Tibial nerve (tissue), 4 donors: ENCODE measurements at regions not wholly inside any gene's neighbourhood (a gene's known extent, or its start where the extent isn't known, plus 50 kb on each side); places are given as distances from the start of the nearest gene placed in this dataset.

ENCODE experiments used
- DNase-seq, 2 donors: peaks; one replicate each; pipeline ENCODE4 v3.0.0-alpha.2; 2019; ENCODE audit warnings: low spot score in 2 of 2
- H3K27ac ChIP-seq, 4 donors: fragments of 200-600 bp; sonication (generic) in 3 of 4; one replicate each; pipeline ENCODE4 v1.5.1; 2017 to 2019; ENCODE audit warnings: mild to moderate bottlenecking in 1 of 4
- H3K27me3 ChIP-seq, 2 donors: fragments of 200-600 bp; sonication (generic) in 1 of 2; one replicate each; pipeline versions ENCODE4 v1.5.1 to v1.6.0; 2017 to 2019
- H3K36me3 ChIP-seq, 3 donors: fragments of 200-600 bp; sonication (generic); one replicate each; pipeline ENCODE4 v1.5.1; 2018 to 2019
- H3K4me1 ChIP-seq, 4 donors: fragments of 200-600 bp; sonication (generic) in 3 of 4; one replicate each; pipeline ENCODE4 v1.5.1; 2017 to 2019
- H3K4me3 ChIP-seq, 4 donors: fragments of 200-600 bp; sonication (generic) in 3 of 4; one replicate each; pipeline ENCODE4 v1.5.1; 2017 to 2019; ENCODE audit warnings: mild to moderate bottlenecking in 1 of 4, moderate library complexity in 1 of 4
- H3K9me3 ChIP-seq, 4 donors: fragments of 200-600 bp; sonication (generic) in 3 of 4; one replicate each; pipeline ENCODE4 v1.5.1; 2017 to 2019
- CTCF ChIP-seq, 5 experiments: fragments of 200-600 bp in 3 of 5; fragments of 450-650 bp in 2 of 5; sonication (generic) in 3 of 5; IDR thresholded peaks; one replicate each; pipeline ENCODE4 v1.5.1; 2016 to 2019; ENCODE audit warnings: antibody characterized with exemption in 5 of 5, mild to moderate bottlenecking in 3 of 5, moderate library complexity in 2 of 5
- EP300 ChIP-seq, 2 donors: sonication (generic); formaldehyde crosslinking; IDR thresholded peaks; one replicate each; pipeline ENCODE4 v1.6.1; 2017; ENCODE audit warnings: antibody characterized with exemption in 2 of 2, mild to moderate bottlenecking in 1 of 2
- POLR2A ChIP-seq, 2 donors: fragments of 450-650 bp; IDR thresholded peaks; one replicate each; pipeline ENCODE4 v1.6.1; 2017; ENCODE audit warnings: antibody characterized with exemption in 2 of 2, mild to moderate bottlenecking in 2 of 2, moderate library complexity in 2 of 2
- WGBS, 2 donors: methylation state at CpG; one replicate each; pipeline ENCODE4 v1.1.5; 2018; 5-methylcytosine and 5-hydroxymethylcytosine counted together

- Histone ChIP-seq H3K27me3 (no peaks in the 10 kb centered on the region), H3K4me1 (peaks cover 0 to 3% (median 0%) of the 10 kb centered on the region in 4 donors), H3K27ac (no peak overlapping the region), H3K4me3 (no peak overlapping the region), H3K36me3 (no peaks in the 10 kb centered on the region), H3K9me3 (no peaks in the 10 kb centered on the region)
- no peak for DNase-seq
- TF ChIP-seq EP300 (IDR thresholded peaks at IDR 0.05) (no peak), POLR2A (IDR thresholded peaks at IDR 0.05) (no peak), CTCF (IDR thresholded peaks at IDR 0.05) (no peak)
- WGBS, 2 donors, result 85 to 87% methylated on average over 2 of the region's 2 CpGs
Measured at GRCh38 chr14:55756557-55756956, 176.6 kb downstream of the KTN1 start.

- no peaks in the 10 kb centered on the region for H3K9me3 ChIP-seq
- 74% methylated on average over 1 of the region's 1 CpG for WGBS, 2 donors
- TF ChIP-seq POLR2A (IDR thresholded peaks at IDR 0.05) (no peak), EP300 (IDR thresholded peaks at IDR 0.05) (no peak), CTCF (IDR thresholded peaks at IDR 0.05) (no peak)
- H3K36me3 ChIP-seq, result no peaks in the 10 kb centered on the region
- no peak overlapping the region for H3K4me3 ChIP-seq
- no peaks in the 10 kb centered on the region for H3K4me1 ChIP-seq
- no peak for DNase-seq
- H3K27me3 ChIP-seq, result no peaks in the 10 kb centered on the region
- H3K27ac ChIP-seq, result no peak overlapping the region
Measured at GRCh38 chr14:55758796-55759195, 178.8 kb downstream of the KTN1 start.

GRCh38 chr14:55760789-55761566 is 181.0 kb downstream of the KTN1 start:
- Histone ChIP-seq H3K4me1 (no peaks in the 10 kb centered on the region), H3K4me3 (no peak overlapping the region), H3K27ac (no peak overlapping the region), H3K9me3 (no peaks in the 10 kb centered on the region), H3K36me3 (no peaks in the 10 kb centered on the region), H3K27me3 (no peaks in the 10 kb centered on the region)
- no peak for DNase-seq
- TF ChIP-seq CTCF (IDR thresholded peaks at IDR 0.05) (no peak), EP300 (IDR thresholded peaks at IDR 0.05) (no peak), POLR2A (IDR thresholded peaks at IDR 0.05) (no peak)
- WGBS, 2 donors, result 87 to 90% methylated on average over 14 of the region's 14 CpGs

- 93 to 94% methylated on average over 1 of the region's 1 CpG for WGBS, 2 donors
- Histone ChIP-seq H3K9me3 (no peaks in the 10 kb centered on the region), H3K4me3 (no peak overlapping the region), H3K27ac (no peak overlapping the region), H3K36me3 (no peaks in the 10 kb centered on the region), H3K4me1 (no peaks in the 10 kb centered on the region), H3K27me3 (no peaks in the 10 kb centered on the region)
- no peak for DNase-seq
- TF ChIP-seq CTCF (IDR thresholded peaks at IDR 0.05) (no peak), POLR2A (IDR thresholded peaks at IDR 0.05) (no peak)
Measured at GRCh38 chr14:55761651-55762050, 181.6 kb downstream of the KTN1 start.

- no peak overlapping the region for H3K27ac ChIP-seq
- no peaks in the 10 kb centered on the region for H3K4me1 ChIP-seq
- no peak for DNase-seq
- H3K9me3 ChIP-seq, result no peaks in the 10 kb centered on the region
- 49 to 54% methylated on average over 5 of the region's 5 CpGs for WGBS, 2 donors
- H3K36me3 ChIP-seq, result no peaks in the 10 kb centered on the region
- H3K4me3 ChIP-seq, result no peak overlapping the region
- H3K27me3 ChIP-seq, result no peaks in the 10 kb centered on the region
- TF ChIP-seq POLR2A (IDR thresholded peaks at IDR 0.05) (no peak), CTCF (IDR thresholded peaks at IDR 0.05) (no peak), EP300 (IDR thresholded peaks at IDR 0.05) (no peak)
Measured at GRCh38 chr14:55762595-55763232, 182.7 kb downstream of the KTN1 start.
